HS-27A (cell line): ENCODE measurements at regions not wholly inside any gene's neighbourhood (a gene's known extent, or its start where the extent isn't known, plus 50 kb on each side); places are given as distances from the start of the nearest gene placed in this dataset.
"Not testable (repeated sequence)": the region's sequence is repeated elsewhere in the genome, so short reads cannot be mapped to it uniquely, and the experiment has no call there.

Experiments
- DNase-seq: peaks from one replicate; pipeline ENCODE4 v3.0.0-alpha.2; 2012; ENCODE audit warnings: low read depth, missing footprints

- DNase-seq, result no peak
Measured at GRCh38 chr2:199216253-199216652, 241.5 kb downstream of the SATB2 start.

- DNase-seq, result no peak
Measured at GRCh38 chr2:199207011-199207410, 250.7 kb downstream of the SATB2 start.

GRCh38 chr2:199206536-199206935, 251.2 kb downstream of the SATB2 start:
- no peak for DNase-seq

GRCh38 chr2:199202964-199203363, 254.8 kb downstream of the SATB2 start:
- no peak for DNase-seq

- DNase-seq, result no peak
Measured at GRCh38 chr2:199201539-199201938, 256.2 kb downstream of the SATB2 start.

- no peak for DNase-seq
Measured at GRCh38 chr2:199199797-199200196, 257.9 kb downstream of the SATB2 start.

- no peak for DNase-seq
Measured at GRCh38 chr2:199197448-199197847, 260.3 kb downstream of the SATB2 start.

GRCh38 chr2:199196686-199197085, 261.1 kb downstream of the SATB2 start:
- DNase-seq, result no peak

- no peak for DNase-seq
Measured at GRCh38 chr2:199195927-199196502, 261.7 kb downstream of the SATB2 start.

- no peak for DNase-seq
Measured at GRCh38 chr2:199191461-199191860, 266.3 kb downstream of the SATB2 start.

- no peak for DNase-seq
Measured at GRCh38 chr2:199189229-199189628, 268.5 kb downstream of the SATB2 start.

GRCh38 chr2:199186301-199186751, 271.4 kb downstream of the SATB2 start:
- no peak for DNase-seq

GRCh38 chr2:199185174-199185573, 272.6 kb downstream of the SATB2 start:
- DNase-seq, result not testable (repeated sequence)

GRCh38 chr2:199163613-199164458, 293.9 kb downstream of the SATB2 start:
- no peak for DNase-seq

GRCh38 chr2:199160677-199161465, 296.9 kb downstream of the SATB2 start:
- peak; percentile 38 for DNase-seq

- no peak for DNase-seq
Measured at GRCh38 chr2:199160081-199160480, 297.7 kb downstream of the SATB2 start.

GRCh38 chr2:199148076-199148845, 309.5 kb downstream of the SATB2 start:
- DNase-seq, result no peak

- DNase-seq, result no peak
Measured at GRCh38 chr2:199147216-199147615, 310.5 kb downstream of the SATB2 start.

- DNase-seq, result no peak
Measured at GRCh38 chr2:199144546-199144945, 313.2 kb downstream of the SATB2 start.

- DNase-seq, result peak; percentile 24
Measured at GRCh38 chr2:199144036-199144435, 313.7 kb downstream of the SATB2 start.

- DNase-seq, result peak; percentile 35
Measured at GRCh38 chr2:199136681-199137080, 321.1 kb downstream of the SATB2 start.

GRCh38 chr2:199136242-199136641, 321.5 kb downstream of the SATB2 start:
- DNase-seq, result no peak
